Left lobe of liver (tissue), 2 donors: ENCODE measurements at regions not wholly inside any gene's neighbourhood (a gene's known extent, or its start where the extent isn't known, plus 50 kb on each side); places are given as distances from the start of the nearest gene placed in this dataset.

Experiments
- ATAC-seq: fragments of 200-7000 bp; cut with Tn5 transposase; one replicate; pipeline ENCODE4 v1.9.1; 2020; ENCODE audit warnings: mild to moderate bottlenecking, moderate library complexity
- DNase-seq: peaks from one replicate; pipeline ENCODE4 v3.0.0-alpha.2; 2020; ENCODE audit warnings: low spot score
- donor health status: DM: no; HTN: no; CAD: no; lungs with moderate emphysema.
- donor health status: DM: no; HTN: yes; CAD: no.

DNA sequence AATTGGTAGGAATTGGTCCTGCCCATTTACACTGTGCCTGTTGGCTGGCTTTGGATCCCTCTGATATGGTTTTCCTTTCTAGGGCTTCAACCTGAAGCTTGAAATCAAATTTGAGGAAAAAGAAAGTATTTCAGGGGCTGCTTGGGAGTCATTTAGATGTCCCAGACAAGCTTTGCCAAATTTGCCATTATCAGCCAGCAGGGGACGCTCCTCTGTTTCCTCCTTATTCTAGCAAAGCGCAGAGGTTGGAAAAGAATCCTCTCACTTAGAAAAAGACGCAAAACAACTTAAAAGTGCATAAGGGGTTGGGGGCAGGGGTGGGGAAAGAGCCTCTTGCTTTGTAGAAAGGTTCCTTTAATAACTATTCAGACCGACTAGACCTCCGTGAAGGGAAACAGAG is 1211.1 kb upstream of the PCDH20 start:
- no peak for DNase-seq
- ATAC-seq: no peak

DNA sequence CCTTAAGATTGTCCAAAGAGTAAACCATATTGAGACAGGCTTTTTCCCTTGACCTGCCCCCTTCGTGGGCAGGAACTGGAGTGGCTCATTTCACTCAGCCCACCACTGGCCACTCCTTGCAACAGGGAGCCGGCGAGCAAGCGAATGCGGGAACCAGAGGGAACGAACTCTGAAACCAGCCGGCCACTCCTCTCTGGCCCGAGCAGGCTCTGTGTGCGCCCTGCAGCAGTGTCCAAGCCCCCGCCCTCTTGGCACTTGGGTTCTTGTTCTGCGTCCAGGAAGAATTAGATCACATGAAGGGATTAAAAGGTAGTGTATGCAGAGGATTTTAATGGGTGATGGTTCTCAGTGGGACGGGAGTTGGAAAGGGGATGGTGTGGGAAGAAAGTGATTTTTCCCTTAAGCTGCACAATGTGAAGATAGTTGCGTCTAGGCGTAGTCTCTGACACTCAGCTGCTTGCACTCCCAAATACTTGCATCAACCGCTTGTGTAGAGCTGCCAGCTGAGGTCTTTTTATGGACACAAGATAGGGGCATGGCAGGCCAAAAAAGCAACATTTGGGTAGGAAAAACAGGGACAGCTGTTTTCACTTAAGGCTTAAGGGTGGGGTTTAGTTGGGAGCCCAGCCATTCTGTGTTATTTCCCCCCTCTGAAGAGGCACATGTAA is 1209.7 kb upstream of the PCDH20 start:
- ATAC-seq (no peak), DNase-seq (no peak)

DNA sequence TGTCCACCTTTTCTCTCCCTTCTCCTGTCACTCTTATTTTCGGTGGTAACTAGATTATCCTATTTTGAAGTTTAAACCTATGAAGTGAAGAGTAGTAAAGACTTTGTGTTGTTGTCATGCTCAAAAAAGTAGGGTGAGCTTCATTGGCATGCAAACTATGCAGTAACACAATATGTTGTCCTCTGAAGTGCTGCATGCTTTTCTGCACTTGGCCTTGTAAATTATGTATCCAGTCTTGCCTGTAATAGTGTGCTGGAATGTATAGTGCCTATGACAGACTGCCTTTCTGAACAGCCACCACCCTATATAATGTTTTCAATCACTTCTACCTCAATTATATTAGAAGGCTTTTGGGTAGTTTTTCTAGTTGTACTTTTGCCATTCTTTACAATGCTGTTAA is 1198.2 kb upstream of the PCDH20 start:
- no peak for ATAC-seq
- no peak for DNase-seq

DNA sequence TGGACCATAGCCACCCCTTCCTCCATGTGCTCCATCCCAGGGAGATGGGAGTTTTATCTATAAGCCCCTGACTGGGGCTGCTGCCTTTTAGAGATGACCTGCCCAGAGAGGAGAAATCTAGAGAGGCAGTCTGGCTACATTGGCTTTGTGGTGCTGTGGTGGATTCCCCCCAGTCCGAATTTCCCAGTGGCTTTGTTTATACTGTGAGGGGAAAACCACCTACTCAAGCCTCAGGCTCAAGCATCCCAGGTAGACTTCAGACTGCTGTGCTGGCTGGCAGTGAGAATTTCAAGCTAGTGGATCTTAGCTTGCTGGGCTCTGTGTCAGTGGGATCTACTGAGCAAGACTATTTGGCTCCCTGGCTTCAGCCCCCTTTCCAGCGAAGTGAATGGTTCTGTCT is 1195.7 kb upstream of the PCDH20 start:
- ATAC-seq (no peak), DNase-seq (no peak)

DNA sequence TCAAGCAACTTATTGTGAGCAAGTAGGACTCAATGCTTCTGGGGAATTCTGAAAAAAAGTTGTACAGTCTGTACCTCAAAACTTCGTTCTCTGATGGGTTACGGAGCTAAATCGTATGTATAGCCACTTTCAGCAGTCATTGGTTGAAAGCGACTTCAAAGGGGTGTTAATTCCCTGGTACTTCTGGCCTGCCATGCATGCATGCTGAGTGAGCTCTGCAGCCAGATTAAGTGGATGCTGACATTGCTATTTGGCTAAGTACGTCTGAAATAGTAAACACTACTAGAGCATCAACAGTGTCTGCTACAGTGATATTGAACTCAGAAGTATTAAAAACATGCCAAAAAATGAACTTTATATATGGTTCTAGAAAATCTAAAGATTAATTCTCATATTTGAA is 1183.1 kb upstream of the PCDH20 start:
- no peak for ATAC-seq
- no peak for DNase-seq

DNA sequence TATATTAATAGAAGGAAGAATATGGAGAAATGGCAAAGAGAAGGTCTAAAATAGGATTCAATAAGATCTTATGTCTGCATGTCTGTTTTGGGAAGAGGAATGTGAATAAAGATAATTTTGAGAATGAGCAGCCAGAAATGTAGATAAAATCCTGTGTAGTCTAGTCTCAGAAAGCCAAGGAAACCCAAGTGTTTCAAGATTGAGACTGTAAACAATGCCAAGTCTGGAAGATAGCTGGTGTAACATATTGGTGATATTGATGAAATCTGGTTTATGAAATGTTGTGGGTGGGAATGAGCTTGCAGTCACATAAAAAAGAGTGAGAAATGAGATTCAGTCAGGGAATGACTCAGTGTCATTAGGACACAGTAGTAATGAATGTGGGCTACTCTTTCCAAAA is 1180.3 kb upstream of the PCDH20 start:
- ATAC-seq: no peak
- DNase-seq: no peak

DNA sequence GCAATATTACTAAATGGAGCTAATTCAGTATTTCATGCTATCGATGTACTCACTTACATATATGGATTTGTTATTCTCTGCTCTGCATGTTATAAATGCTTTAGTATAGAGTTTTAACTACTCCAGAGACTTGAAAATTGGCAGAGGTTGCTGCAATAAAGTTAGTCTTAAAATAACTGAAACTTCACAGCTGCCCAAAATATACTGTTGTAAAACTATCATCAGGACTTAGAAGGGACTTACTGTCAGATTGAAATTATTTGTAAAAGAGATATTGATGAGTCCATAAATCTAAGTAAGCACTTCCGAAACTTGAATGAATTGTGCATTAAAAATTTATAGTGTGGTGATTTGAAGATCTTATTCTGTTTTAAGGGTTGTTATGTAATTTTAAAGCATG is 1178.2 kb upstream of the PCDH20 start:
- ATAC-seq (no peak), DNase-seq (no peak)

DNA sequence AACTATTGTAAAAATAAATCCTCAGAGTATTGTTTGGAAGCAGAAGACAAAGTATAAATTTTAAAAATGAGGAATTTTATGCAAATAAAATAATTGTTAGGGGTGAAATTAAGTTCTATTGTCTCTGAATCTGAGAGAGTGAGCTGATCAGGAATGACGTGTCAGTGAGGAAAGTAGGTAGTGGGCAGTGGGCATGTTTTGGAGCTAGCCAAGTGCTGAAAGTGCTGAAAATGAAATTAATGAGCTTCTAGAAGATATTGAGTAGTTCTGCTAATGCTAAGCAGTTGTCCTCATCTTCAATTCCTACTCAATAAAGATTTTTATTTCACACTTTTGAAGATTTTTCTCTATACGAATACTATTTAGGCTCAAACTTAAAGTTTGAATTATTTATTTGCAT is 1167.8 kb upstream of the PCDH20 start:
- DNase-seq: no peak
- ATAC-seq: no peak

DNA sequence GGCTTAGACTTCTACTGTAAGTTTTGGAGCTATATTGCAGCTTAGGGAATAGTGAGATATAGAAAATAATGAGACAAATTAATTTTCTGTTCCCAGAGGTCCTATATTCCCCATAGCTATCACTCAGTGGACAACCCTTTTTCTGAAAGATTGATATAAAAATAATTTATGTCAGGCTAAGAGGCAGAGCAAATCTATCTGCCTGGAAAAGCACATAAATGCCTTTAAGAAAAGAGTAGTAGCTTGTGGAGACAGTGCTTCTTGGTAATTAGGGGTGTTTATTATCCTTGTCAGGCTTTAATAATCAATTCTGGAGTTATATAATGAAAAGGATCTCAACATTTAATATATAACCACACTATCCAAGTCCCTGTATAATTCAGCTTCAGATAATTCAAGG is 1162.8 kb upstream of the PCDH20 start:
- no peak for ATAC-seq
- DNase-seq: no peak

DNA sequence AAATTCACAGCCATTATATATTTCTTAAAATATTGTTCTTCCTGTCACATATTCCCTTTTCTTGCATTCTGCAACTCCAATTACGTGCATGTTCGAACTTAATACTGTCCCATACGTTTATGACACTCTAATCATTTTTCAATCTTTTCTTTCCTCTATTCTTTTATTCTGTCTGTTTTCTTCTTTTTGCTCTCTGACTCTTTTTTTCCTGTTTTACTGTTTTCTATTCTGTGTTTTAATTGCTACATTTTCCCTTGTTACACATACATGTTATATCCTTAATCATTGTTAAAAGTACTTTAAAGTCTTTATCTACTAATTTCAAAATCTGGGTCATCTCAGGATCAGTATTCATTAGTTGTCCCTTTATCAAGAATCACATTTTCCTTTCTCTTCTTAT is 1149.1 kb upstream of the PCDH20 start:
- DNase-seq (no peak), ATAC-seq (no peak)

DNA sequence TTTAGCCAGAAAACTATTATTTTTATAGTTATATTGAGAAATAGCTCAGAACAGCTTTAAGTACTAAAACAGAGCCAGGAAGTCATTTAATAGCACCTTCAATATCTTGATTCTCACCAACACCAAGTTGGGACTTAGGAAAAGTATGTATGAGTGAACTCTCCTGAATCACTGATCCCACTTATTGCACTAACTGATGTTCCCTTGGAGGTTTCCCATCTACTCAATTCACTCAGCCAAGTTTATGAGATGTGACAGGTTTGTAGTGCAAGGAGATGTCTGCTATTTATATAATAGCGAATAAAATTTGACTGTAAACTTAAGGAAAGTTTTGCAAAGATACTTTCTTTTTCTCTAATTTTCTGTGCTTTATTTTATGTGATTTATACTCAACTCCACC is 1147.6 kb upstream of the PCDH20 start:
- ATAC-seq: no peak

DNA sequence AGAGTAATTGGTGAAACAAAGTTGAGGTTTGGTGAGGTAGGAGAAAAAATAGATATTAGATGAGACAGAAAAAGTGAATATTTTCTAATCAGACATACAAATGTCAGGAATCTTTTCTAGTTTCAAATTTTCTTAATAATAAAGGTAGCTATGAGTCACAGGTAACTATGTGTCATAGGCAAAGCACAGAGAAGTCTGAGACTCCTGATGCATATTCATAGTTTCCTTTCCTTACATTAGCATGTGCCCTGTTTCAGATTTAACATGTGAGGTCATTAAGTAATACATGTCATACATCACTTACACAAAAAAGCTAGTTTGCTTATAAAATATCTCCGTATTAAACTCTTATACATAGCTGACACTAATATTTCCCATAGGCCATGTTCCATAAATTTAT is 1141.3 kb upstream of the PCDH20 start:
- DNase-seq (no peak), ATAC-seq (no peak)

More for the DNA sequence above, 1147.6 kb upstream of the PCDH20 start:
- no peak for DNase-seq

DNA sequence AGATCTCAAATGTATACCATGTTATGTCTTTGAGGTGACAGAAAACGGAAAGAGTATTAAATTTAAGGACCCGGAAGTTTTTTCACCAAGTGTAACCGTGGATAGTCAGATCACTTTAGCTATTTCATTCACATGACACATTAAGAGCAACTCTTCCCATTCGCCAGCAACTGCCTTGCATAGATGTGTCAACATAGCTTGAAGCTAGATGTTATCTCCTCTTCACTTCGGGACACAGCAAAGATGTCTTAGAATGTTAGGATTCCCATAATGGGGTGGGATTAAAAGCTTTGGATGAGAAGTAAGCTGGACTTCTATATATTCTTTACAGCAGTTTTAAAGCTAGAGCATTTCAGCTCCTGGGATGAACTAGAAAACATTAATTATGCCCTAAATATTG is 1135.9 kb upstream of the PCDH20 start:
- DNase-seq (no peak), ATAC-seq (no peak)

DNA sequence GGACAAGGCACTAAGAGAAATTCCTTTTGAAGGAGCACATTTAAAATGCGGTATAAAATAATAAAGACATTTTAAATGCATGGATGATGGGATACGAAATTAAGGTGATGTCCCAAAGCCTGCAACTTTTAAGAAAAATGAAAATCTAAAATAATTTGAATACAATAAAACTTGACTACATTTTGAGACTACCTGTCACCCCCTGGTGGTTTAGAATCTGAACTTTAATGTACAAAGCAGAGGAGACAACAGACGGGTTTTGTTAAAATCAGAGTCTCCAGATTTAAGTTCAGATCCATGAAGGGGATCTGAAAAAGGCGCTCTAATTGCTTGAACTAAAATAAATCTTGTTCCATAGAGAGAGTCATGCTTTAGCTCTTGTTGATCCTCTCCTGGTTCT is 1129.3 kb upstream of the PCDH20 start:
- DNase-seq (no peak), ATAC-seq (no peak)

DNA sequence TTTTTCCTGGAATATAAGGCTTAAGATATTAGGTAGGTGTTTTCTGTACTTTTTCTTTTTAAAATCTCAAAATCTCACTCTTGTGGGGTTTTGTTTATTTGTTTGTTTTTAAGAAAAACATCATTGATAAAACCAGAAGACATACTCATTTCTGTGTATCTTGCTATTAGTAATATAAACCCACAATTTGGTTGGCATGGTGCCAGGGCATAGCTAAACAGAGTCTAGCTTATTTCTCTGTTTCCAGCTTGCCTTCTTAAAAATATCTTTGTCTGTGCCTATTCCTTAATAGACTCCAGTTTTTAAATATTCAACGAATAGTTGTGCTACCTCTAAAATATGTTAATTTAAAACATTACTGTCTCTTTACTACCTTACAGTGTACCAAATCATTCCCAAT is 1121.9 kb upstream of the PCDH20 start:
- no peak for DNase-seq
- no peak for ATAC-seq

DNA sequence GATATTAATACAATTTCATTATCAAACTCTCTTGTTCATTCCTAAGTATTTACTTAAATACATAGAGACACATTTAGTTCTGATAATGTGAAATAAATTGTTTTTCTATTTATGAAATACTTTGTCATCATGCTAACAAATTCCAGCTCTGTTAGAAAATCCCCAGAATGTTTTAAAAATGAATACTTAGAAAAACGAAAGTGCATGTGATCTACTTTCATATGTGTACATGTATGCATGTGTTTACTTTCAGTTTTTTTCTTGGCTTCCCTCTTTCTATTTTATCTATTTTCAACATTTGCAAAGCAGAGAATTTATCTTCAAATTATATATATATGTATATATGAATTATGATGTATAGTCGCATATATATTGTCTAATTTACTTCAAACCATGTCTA is 1110.0 kb upstream of the PCDH20 start:
- DNase-seq (no peak), ATAC-seq (no peak)

DNA sequence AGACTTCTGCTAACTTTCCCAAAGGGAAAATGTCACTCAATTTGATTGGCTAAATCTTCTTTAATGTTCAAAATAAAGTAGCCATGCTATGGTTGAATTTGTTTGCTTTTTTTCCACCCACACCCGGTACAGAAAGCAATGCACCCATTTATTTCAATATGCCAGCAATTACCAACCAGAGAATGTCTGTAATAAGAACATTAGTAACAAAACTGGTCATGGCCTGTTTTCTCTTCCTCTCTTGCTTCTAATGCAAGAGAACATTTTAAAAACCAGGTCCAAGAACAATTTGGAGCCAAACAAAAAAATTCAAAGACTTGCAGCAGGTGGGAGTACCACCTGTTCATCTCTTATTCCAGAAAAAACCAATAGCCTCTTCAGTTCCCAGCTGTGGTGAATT is 1108.8 kb upstream of the PCDH20 start:
- ATAC-seq (no peak), DNase-seq (no peak)

DNA sequence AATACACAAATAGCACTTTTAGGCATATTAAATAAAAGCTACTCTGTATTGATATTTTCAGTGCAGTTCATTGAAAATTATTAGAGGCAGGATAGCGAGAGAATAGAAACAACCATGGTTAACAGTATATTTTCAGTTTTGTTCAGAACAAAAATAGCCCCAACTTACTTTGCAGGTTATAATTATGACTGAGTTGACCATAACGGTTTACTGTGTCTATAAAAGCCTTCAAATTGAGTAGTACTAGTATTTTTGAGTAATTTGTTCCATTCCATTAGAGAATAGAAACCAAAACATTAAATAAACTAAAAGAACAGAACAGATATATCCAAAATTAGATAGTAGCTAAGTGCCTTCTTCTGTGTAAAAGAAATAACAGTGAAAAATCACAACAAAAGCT is 1108.4 kb upstream of the PCDH20 start:
- no peak for ATAC-seq
- DNase-seq: no peak

DNA sequence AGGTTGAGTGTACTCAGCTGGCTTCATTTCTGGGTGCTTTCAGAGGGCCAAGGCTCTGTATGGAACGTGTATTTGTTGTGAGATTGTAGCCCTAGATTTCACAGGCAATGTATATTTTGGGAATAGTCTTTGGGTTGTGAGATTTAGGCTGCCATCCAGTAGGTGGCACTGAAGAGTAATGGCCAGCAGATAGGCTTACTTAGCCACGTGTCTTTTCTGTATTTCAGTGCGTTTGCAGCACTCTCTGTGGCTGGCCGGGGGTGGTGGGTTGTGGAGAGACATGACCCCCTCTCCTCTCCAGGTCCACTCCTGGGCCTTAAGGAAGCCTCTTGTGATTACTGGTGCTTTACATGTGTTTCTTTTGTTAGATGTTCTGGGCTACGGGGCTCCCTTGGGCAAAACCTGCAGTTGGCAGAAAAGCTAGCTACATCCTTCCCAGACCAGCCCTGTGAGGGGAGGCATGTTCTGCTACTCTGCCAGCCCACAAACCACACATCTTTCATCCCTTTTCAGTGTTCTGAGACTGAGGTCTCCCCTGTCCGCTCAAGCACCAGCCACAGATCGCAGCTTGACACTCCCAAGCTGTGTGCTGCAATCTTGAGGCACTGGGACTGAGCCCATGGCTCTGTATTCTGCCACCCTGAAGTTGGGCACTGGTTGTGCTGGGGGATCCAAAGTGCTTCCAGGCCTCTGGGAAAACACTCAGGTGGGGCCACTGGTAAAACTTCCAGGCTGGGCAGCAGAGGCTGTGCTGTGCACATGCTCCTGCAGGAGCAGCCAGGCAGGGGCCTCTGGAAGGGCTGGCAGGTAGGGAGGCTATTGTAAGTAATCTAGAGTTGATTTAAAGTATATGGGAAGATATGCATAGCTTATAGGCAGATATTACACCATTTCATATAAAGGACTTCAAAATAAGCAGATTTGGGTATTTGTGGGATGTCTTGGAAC is 1096.8 kb upstream of the PCDH20 start:
- ATAC-seq: peak; percentile 96

DNA sequence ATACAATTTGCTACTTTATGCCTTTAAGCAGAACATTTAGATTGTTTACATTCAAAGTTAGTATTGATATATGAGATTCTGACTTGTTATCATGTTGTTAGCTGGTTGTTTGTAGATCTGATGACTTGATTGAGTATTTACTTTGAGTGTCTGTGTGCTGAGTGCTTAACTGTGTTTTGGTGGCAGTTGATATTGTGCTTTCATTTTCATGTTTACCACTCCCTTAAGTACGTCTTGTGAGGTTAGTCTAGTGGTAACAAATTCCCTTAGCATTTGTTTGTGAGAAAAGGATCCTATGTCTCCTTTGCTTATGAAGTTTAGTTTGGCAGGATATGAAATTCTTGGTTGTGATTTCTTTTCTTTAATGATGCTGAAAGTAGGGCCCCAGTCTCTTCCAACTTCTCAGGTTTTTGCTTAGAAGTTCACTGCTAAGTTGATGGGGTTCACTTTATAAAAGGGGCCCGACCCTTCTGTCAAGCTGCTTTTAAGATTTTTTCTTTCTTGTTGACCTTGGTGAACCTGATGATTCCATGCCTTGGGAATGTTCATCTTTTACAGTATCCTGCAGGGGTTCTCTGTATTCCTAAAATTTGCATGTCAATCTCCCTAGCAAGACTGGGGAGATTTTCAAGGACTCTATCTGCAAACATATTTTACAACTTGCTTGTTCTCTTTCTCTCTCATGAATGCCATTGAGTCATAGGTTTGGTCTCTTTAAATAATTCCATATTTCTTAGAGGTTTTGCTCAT is 1095.4 kb upstream of the PCDH20 start:
- no peak for DNase-seq
- ATAC-seq: no peak

More for the DNA sequence above, 1096.8 kb upstream of the PCDH20 start:
- no peak for DNase-seq

DNA sequence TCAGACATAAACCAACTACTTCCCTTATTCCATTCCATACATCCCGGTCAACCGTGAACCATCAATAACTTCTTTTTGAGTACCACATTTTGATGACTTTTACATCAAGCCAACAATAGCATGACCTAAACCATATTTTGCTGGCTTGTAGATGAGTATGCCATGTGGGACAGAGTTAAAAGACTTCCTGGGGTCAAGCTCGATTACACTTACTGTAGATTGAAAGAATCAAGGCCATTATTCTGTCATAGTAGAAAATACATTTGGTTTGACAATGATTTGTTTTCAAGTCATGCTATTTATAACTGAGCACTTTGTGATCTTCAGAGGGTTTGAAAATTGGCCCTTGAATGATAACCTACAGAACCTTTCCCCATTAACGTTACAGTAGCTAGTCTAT is 1086.9 kb upstream of the PCDH20 start:
- DNase-seq: no peak
- ATAC-seq: no peak

DNA sequence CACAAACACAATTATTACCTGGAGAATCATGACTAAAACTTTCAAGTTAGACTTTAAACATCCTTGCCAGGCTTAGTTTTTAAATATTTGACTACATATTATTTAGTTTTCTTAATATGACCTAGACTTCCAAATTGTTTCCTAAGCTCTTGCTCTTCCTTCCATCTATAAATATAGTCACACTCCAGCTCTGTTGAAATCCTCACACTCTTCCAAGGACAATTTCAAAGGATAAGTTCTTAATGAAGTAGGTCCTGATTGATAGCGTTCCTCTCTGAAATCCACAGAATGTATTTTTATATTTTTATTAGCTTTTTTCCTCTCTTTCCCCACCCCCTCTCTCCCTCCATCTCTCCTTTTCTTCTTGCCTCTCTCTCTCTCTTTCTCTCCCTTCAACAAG is 1074.1 kb upstream of the PCDH20 start:
- ATAC-seq (no peak), DNase-seq (no peak)
